MCF 10A (cell line): ENCODE measurements at regions not wholly inside any gene's neighbourhood (a gene's known extent, or its start where the extent isn't known, plus 50 kb on each side); places are given as distances from the start of the nearest gene placed in this dataset.

ENCODE experiments used
- BruUV-seq: library from RNA; stranded (reverse); fragments of 400-500 nt; replicated peaks from 2 replicates; lab custom pipeline; 2021; lab: Mats Ljungman, UMichigan
- CTCF ChIA-PET: fragments of 300-600 bp; sonication (Branson Sonifier 250); formaldehyde crosslinking; extraction: SDS; loops from one replicate; lab custom pipeline; 2021; ENCODE audit warnings: antibody characterized with exemption, inconsistent platforms; lab: Yijun Ruan, JAX
- POLR2A ChIA-PET: fragments of 300-600, 350-650 bp; sonication (Branson Sonifier 250); formaldehyde crosslinking; extraction: SDS; loops from one replicate; lab custom pipeline; 2020; ENCODE audit warnings: antibody characterized with exemption, inconsistent platforms; lab: Yijun Ruan, JAX
- DNase-seq: peaks from one replicate; pipeline ENCODE4 v3.0.0-alpha.2; 2018; ENCODE audit not compliant: unreplicated experiment
- H3K27ac Mint-ChIP-seq: one replicate; pipeline ENCODE4 v1.8.0; 2022; ENCODE audit warnings: mild to moderate bottlenecking, low read depth, mixed read lengths; ENCODE audit not compliant: unreplicated experiment
- H3K27me3 Mint-ChIP-seq: one replicate; pipeline ENCODE4 v1.8.0; 2022; ENCODE audit warnings: mixed read lengths; ENCODE audit not compliant: insufficient read depth, unreplicated experiment
- H3K36me3 Mint-ChIP-seq: one replicate; pipeline ENCODE4 v1.8.0; 2022; ENCODE audit warnings: mild to moderate bottlenecking, moderate library complexity, mixed read lengths; ENCODE audit not compliant: insufficient read depth, unreplicated experiment
- H3K4me1 Mint-ChIP-seq: one replicate; pipeline ENCODE4 v1.8.0; 2022; ENCODE audit warnings: mixed read lengths; ENCODE audit not compliant: insufficient read depth, unreplicated experiment
- H3K4me3 Mint-ChIP-seq: one replicate; pipeline ENCODE4 v1.8.0; 2022; ENCODE audit warnings: mild to moderate bottlenecking, moderate library complexity, mixed read lengths; ENCODE audit not compliant: unreplicated experiment
- H3K9me3 Mint-ChIP-seq: one replicate; pipeline ENCODE4 v1.8.0; 2022; ENCODE audit warnings: mixed read lengths; ENCODE audit not compliant: unreplicated experiment
- intact Hi-C: fragments of 100-400 bp; cut with micrococcal nuclease; formaldehyde crosslinking; loops from 2 replicates; pipeline ENCODE4 v1.14.1; 2022
- TF ChIP-seq, protein P1 (sequence below): fragments of 200-600 bp; IDR thresholded peaks from one replicate; pipeline ENCODE4 v1.8.0; 2022; ENCODE audit warnings: antibody characterized with exemption, mild to moderate bottlenecking; ENCODE audit not compliant: unreplicated experiment

DNA sequence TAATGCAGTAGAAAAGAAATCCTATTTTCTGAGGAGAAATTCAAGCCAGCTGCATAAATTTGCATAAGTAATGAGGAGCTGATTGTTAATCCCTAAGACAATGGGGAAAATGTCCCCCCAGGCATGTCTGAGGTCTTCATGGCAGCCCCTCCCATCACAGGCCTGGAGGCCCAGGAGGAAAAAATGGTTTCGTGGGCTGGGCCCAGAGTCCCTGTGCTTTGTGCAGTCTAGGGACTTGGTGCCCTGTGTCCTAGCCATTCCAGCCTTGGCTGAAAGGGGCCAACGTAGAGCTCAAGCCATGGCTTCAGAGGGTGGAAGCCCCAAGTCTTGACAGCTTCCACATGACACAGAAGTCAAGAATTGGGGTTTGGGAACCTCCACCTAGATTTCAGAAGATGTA, 357.5 kb downstream of the SPATA31D1 start:
- BruUV-seq: no TSS peak
- Mint-ChIP-seq H3K36me3 (no peaks in the 10 kb centered on the region), H3K27me3 (no peaks in the 10 kb centered on the region), H3K4me3 (no peak overlapping the region), H3K27ac (no peak overlapping the region), H3K9me3 (peaks cover 39% of the 10 kb centered on the region), H3K4me1 (no peaks in the 10 kb centered on the region)
- no peak for DNase-seq
- ChIA-PET POLR2A (no interaction called here), CTCF (no interaction called here)
- intact Hi-C loops: no loop called here
- TF ChIP-seq, protein P1, sequence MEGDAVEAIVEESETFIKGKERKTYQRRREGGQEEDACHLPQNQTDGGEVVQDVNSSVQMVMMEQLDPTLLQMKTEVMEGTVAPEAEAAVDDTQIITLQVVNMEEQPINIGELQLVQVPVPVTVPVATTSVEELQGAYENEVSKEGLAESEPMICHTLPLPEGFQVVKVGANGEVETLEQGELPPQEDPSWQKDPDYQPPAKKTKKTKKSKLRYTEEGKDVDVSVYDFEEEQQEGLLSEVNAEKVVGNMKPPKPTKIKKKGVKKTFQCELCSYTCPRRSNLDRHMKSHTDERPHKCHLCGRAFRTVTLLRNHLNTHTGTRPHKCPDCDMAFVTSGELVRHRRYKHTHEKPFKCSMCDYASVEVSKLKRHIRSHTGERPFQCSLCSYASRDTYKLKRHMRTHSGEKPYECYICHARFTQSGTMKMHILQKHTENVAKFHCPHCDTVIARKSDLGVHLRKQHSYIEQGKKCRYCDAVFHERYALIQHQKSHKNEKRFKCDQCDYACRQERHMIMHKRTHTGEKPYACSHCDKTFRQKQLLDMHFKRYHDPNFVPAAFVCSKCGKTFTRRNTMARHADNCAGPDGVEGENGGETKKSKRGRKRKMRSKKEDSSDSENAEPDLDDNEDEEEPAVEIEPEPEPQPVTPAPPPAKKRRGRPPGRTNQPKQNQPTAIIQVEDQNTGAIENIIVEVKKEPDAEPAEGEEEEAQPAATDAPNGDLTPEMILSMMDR: no peak

- intact Hi-C loops: no loop called here
- Mint-ChIP-seq H3K27me3 (no peaks in the 10 kb centered on the region), H3K4me3 (no peak overlapping the region), H3K4me1 (peaks cover 19% of the 10 kb centered on the region), H3K36me3 (no peaks in the 10 kb centered on the region), H3K27ac (no peak overlapping the region), H3K9me3 (peaks cover 8% of the 10 kb centered on the region)
- POLR2A ChIA-PET: interaction anchor here (0.5 to 0.9 kb wide), 4 partner anchors 11 to 264 kb away, joined by 3 read pairs; no protein-coding TSS in a partner anchor
- no TSS peak for BruUV-seq
- CTCF ChIA-PET: no interaction called here
- DNase-seq: peak; percentile 15
- TF ChIP-seq, protein P1: no peak
These were observed 365.2 kb downstream of the SPATA31D1 start for GRCh38 chr9:82353631-82354278.

- ChIA-PET CTCF (no interaction called here), POLR2A (interaction anchor here (0.5 to 0.6 kb wide), 3 partner anchors 11 to 264 kb away, joined by 3 read pairs; no protein-coding TSS in a partner anchor)
- peaks cover 3% of the 10 kb centered on the region for H3K9me3 Mint-ChIP-seq
- intact Hi-C loops: no loop called here
- BruUV-seq: no TSS peak
- peak; percentile 89 for DNase-seq
- peak overlapping the region; percentile 54 for H3K27ac Mint-ChIP-seq
- no peaks in the 10 kb centered on the region for H3K36me3 Mint-ChIP-seq
- no peaks in the 10 kb centered on the region for H3K27me3 Mint-ChIP-seq
- no peak overlapping the region for H3K4me3 Mint-ChIP-seq
- peaks cover 19% of the 10 kb centered on the region for H3K4me1 Mint-ChIP-seq
- TF ChIP-seq, protein P1: no peak
These were observed 365.7 kb downstream of the SPATA31D1 start for GRCh38 chr9:82354279-82354659.

DNA sequence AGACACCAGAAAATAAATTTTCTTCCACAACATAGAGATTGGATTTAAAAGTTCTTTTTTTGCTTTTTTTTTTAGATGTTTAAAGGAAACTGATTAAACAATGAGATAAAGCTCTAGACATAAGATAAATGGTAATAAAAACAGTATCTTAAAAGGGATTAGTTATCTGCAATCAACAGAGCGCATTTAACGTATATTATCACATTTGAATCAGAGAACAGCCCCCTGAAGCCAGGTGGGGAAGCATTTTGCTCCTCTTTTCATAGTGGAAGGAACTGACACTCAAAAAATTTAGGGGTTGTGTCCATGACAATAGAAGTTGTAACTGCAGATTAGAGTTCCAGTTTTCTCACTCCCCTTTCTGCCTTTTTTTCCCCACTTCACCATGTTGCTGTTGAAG, 367.6 kb downstream of the SPATA31D1 start:
- Mint-ChIP-seq H3K27ac (no peak overlapping the region), H3K27me3 (no peaks in the 10 kb centered on the region), H3K9me3 (no peaks in the 10 kb centered on the region), H3K36me3 (no peaks in the 10 kb centered on the region), H3K4me1 (peaks cover 19% of the 10 kb centered on the region), H3K4me3 (no peak overlapping the region)
- no TSS peak for BruUV-seq
- ChIA-PET POLR2A (interaction anchor here (0.9 kb wide), 1 partner anchor 9 kb away, joined by 5 read pairs; no protein-coding TSS in a partner anchor), CTCF (interaction anchor here (0.6 to 0.7 kb wide), 2 partner anchors 231 to 567 kb away, joined by 3 to 4 read pairs; no protein-coding TSS in a partner anchor)
- intact Hi-C loops: no loop called here
- DNase-seq: no peak
- TF ChIP-seq, protein P1: no peak
